GM18858 (cell line): ENCODE measurements at regions not wholly inside any gene's neighbourhood (a gene's known extent, or its start where the extent isn't known, plus 50 kb on each side); places are given as distances from the start of the nearest gene placed in this dataset.

Experiments
- ATAC-seq: cut with Tn5 transposase; IDR thresholded peaks from one replicate; pipeline ENCODE4 v1.9.1; 2021; ENCODE audit not compliant: unreplicated experiment

DNA sequence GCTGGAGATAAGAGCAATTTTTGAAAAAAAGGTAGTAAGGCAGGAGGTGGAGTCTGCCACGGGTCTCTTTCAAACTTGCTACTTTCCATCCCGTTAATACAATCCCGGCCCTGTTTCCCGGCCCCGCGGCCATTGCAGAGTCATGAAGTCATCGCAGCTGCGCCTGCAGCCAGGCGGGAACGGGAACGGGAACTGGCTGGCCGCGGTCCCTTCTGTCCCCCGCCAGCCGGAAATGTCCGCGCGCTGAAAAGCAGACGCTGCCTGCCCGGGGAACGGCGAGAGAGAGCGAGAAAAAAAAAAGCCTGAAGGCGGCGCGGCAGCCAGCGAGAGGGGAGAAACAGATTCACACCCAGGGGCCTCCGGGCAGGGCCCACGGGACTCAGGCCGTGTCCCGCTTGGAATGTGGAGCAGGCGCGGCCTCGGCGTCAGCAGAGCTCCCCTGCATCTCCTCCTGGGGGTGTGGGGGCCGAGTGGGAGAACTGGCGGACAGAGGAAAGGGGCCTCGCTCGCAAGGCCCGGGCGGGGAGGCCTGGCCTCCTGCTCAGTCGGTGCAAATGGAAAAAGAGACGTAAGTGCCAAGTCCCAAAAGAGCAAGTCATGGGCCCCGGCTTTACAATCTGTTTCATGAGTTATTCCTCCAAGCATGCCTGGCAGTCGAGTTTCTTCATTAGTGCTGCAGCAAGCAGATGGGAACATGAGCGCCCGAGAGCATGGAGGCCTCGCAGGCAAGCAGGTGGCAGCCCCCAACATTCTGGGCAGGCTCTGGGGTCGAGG is 201.2 kb upstream of the GAS1 start:
- ATAC-seq = no peak

DNA sequence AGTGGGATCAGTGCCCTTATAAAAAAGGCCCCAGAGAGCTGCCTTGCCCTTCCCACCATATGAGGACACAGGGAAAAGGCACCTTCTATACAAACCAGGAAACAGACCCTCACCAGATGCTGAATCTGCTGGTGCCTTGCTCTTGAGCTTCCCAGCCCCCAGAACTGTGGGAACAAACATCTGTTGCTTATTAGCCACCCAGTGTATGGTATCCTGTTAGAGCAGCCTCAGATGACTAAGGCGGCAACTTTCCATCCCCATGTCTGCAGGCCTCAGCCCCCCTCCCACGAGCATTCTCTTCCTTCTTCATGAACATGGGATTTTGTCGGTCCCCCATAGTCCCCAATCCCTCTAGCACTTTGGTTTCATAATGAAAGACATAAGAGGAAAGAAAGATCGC is 202.5 kb upstream of the GAS1 start:
- no peak for ATAC-seq

DNA sequence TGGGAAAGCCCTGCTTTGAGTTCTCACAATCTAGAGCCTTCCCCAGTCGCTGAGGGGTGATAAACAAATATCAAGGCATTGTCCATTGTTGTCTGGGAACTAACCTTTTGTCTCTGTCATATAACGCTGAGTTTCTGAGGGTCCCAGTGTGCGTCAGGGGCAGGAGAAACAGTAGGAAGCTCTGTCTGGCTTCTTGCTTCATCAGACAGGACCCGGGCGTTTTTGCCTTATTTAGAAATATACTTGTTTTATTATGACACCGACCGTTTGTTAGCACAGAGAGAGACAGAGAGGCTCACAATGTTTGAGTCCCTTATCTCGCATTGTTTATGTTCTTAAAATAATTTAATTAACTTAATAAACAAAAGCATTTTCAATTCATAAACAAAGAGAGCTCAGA is 204.9 kb upstream of the GAS1 start:
- no peak for ATAC-seq

DNA sequence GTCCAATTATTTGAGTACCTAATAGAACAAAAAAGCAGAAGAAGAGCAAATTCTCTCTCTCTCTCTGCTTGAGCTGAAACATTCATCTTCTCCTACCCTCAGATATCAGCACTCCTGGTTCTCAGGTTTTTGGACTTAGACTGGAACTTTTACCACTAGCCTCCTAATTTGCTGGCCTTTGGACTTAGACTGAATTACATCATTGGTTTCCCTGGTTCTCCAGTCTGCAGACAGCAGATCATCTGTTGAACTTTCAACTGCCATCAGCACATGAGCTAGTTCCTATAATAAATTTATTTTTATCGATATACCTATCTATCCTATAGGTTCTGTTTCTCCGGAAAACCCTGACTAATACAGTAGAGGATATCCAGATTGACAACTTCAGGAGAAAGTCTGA is 208.9 kb upstream of the GAS1 start:
- ATAC-seq = no peak

DNA sequence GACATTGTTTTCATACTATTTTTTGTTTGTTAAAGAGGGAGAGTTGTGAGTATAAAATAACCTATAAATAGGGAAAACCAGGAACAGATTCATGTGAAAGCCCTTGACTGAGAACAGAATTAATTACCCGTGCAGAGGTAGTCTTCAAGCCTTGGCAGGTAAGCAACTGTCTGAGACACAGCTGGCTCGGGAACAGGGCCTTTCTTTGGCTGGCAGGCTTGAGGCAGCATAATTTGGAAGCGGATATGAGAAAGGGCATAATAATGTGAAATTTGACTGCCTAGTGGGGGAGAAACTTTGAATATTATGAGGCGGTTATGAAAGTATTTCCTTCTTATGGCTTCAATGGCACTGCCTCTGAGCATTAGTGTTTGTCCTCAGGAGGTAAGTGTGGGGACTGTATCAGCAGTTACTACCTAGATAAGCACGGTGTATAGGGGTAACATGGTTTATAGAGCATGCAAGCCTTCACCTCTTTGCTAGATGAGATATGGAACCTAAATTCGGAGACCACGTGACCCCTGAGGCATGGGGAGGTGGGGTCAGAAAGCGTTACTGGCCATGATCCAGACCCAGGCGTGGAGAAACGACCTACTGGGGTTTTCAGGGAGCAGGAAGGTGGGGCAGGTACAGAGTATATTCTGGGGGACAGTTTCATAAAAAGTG is 210.2 kb upstream of the GAS1 start:
- no peak for ATAC-seq

DNA sequence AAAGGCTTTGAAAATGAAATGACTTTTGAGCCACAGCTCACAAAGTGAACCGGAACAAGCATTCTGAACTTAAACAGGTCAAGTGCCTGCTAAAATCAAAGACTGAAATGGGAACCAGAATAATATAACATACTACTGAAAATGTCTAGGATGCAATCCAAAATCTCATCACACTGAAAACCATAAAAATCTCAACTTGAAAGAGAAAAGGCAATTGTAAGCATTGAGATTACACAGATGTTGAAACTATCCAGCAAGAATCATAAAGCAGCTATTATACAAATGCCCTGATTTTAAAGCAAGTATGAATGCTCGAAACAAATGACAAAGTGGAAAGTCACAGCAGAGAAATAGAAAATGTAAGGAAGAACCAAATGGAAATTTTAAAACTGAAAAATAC is 211.5 kb upstream of the GAS1 start:
- ATAC-seq = no peak

DNA sequence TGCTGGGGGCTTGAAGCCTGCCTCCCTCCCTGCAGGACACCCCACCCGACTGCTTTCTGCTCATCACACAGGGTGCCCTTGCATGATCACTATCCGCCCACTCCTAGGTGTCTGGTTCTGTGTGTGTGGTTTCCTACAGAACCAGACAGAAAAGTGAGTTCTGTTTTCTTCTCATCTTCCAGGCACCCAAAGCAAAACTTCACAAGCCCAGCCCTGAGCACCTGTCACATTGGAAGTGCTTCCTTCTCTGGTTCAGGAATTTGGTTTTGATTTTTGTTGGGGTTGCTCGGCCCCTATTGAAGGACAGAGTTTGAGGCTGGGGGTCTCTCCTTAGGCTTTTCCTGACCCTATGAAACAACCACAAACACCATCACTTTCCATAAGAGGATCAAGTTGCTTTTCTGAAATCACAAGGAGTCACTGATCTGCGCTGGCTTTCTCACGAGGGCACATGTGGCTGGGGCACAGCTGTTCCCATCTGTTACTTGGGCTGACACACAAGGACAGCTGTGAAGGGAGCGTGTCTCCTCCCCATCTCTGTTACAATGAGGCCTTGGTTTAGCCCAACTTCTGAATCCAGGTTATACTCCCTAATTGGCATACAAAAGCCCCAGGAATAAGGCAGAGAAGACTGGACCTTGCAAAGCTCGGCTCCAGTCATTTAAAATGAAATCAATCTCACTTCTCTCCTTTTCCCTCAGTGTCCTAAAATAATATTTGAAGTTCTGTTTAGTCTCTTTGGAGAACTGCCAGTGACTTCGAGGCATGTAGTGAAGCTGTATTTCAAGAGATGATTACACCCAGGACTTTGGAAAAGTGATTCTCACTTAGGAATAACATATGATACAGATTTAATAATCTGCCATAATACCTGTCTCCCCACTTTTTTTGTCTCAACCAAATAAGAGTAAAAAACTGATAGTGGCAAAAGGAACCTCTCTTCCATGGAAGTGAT is 213.1 kb upstream of the GAS1 start:
- ATAC-seq = no peak

DNA sequence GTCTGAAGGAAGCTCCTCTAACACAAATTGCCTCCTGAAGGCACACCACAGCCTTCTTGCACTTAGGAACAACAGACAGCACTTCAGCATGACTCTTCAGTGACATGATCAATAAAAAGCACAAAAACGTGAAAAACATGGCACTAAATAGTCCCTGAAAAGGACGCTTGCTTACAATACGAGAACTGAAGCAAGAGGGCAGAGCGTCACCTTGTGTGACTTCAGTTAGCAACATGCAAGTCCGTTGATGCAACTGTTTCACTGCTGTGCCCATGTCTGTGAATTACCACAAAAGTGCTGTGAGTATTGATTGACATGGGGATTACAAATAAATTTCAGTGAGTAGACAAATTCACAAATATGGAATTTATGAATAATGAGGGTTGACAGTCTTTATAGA is 219.9 kb upstream of the GAS1 start:
- ATAC-seq = no peak

DNA sequence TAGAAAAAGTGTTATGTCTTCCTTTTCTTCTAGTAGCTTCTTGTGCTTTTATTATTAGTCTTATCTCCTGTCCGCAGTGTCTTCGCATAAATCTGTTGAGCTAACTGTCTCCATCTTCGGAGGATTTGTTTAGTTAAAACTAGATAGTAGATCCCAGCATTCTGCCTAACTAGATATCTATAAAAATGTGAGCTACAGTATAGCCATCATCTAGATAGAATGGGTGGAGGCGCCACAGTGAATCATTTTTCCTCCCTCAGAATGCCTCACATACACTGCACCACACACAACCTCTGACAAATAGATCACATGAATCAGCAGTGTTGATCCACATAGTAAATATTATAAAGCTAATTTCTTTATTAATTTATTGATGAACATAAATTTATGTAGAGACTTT is 220.3 kb upstream of the GAS1 start:
- ATAC-seq = no peak

DNA sequence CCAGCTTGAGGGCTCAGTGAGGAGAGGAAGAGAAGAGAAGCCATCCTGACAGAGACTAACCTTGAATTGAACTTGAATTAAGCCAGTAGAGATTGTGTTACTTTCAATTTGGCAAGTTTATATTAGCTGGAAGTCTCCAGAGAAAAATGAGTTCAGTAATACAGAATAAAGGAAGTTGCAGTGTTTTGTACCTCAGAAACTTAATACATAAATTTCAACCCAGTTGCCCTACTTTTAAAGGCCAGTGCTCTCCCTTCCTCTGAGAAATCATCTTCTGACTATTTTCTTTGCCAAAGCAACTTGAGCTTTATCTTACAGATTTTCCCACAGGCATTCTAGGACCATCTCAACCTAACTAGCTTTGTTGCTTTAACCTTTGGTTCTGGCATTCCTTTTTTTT is 231.0 kb upstream of the GAS1 start:
- ATAC-seq = no peak

DNA sequence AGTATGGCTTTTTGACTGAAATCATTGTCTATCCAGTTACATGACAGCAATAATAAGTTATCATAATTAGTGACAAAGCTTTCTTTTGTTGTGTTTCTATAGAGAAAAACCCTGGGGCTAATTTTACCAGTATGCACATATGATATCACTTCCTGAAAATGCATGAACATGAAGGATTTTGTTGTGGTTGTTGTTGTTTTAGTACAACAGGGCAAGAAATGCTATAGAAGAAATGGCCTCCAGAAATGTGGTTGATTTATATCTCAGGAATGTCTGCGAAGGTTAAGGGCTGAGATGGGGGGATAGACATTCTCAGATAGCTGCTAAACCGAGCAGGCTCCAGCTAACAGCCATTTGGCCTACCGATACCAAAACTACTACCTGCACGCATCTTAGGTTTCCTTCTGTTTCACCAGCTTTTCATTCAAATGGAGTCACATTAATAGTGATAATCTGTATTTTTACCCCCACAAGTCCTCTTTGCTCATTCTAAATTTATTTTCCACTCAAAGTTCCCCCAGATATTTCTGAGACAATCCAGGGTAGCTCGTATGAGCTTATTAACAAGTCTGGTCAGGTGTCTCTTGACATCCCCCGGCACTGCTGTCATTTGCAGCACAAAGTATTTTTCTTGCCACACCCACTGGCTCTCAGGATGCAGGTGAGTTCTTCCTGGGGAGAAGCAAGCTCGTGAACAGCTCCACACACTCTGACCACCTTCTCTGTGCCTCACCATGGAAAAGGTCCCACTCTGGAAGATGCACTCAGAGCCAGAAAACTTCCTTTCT is 232.4 kb upstream of the GAS1 start:
- ATAC-seq = no peak

DNA sequence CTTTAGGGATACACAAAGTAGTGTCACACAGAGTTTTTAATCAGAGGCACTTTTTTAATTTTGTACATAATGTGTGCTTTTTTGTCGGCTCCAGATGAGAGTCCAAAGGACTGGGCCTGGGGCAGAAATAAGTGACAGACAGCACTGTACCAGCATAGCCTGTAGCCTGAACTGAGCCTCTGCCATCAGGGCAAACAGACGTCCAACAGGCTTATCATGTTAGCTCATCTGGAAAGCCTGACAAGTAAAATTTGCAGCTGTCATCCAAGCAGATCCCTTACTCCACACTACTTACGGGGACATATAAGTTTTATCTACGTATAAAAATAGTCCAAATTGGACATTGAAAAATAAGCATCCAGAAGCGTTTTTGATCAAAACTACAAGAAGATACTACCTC is 233.1 kb upstream of the GAS1 start:
- ATAC-seq = no peak

DNA sequence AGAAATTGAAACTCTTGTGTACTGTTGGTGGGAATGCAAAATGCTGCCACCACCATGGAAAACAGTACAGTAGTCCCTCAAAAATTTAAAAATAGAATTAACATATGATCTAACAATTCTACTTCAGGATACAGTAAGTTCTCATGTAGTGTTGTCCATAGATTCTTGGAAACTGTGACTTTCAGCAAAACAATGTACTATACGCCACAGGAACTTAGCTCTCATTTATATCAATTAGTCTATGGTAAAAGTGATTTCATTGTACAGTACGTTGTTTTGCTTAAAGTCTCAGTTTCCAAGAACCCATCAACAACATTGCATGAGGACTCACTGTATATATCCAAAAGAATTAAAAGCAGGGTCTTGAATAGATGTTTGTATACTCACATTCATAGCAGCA is 233.5 kb upstream of the GAS1 start:
- ATAC-seq = no peak

DNA sequence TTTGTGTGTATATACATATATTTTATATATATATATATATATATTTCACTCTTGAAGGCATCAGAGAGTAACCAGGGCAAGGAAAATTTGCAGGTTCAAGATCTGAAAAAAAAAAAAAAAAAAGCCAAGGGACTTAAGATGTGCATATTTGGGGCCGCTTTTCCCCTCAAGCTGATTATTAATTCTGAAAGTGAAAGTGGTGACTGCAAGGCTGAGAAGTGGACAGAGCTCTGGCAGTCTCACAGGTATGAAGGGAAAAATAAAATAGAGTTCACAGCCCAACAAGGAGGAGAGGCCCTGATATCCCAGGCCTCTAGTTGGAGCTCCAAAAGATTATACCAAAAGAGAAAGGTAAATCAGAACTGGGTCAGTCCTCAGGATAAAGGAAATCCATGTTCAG is 234.4 kb upstream of the GAS1 start:
- ATAC-seq = no peak

DNA sequence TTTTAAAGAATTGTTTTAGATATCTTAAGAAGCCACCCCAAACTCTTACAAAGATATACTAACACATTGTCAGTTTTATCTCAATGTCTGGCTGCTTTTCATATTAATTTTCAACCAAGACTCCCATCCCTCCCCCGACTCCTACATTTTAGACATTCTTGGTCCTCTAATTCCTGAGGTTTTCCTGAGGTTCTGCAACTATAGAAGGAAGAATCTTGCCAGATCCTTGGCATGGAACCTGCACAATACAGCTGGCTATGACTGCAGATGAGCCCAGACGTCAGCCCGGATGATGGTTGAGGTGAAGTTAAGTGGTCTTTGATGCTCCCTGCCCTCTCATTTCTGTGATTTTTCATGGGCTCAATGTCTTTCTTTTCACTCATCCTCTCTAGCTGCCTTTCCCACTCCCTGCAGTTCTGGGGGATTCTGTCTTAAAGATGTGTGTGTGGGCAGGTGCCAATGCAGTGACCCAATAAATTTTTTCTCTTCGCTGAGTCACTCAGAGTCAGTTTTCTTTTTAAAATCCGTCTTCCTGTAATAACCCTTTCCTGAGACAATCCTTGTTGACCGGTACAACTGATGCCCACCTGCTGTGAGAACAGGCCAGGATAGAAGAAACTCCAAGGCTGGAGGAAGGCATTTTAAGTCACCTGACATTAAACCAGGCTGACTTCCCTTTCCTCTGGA is 237.8 kb upstream of the GAS1 start:
- no peak for ATAC-seq

DNA sequence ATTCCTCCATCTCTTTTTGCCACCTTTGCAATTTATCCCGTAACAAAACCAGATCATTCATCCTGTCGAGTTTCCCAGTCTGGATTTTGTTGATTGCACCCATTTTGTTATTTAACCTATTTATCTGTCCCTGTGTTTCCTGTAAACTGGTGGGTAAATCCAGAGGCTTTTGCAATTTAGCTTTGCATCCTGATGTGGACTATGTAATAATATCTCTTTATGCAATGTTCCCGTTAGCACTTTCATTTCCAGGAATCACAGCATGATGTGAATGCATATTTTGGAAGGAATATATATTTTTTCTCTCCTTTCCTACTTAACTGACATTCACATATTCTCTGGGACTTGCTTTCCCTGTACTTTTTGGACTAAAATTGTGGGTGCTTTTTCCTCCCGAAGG is 240.3 kb upstream of the GAS1 start:
- ATAC-seq = no peak

DNA sequence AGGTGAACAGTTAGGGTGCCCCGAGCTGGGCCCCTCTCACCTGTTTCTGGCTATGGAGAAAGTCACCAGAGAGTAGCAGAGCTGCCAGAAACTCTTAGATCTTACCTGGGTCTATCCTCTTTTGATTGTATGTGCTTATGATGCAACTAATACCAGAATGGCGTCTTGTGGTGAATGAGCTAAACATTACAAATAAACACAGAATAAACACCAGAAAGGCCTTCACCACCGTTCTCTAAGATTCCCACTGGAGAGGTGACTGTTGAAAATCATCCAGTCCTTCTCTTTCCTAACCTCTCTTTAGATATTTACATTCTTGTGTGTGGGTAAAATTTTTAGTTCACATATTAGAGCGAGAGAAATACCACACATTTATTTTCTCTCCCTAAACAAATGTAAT is 241.7 kb upstream of the GAS1 start:
- ATAC-seq = no peak

DNA sequence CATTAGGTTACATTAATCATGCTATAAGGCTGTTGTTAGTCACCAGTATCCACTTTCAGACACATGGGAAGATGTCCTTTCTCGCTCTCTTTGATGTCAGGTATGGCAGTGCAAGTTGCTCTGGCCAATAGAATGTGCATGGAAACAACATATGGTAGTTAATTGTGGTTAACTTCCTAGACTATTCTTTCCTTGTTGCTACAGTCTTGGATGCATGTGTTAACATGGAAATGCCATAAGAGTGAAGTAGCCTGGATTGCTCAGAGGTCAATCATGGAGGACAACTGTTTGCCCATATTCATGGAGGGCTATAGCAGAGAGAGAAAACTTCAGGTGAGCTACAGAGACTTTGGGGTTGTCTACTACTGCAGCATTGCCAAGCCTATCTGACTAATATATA is 245.8 kb upstream of the GAS1 start:
- ATAC-seq = no peak

DNA sequence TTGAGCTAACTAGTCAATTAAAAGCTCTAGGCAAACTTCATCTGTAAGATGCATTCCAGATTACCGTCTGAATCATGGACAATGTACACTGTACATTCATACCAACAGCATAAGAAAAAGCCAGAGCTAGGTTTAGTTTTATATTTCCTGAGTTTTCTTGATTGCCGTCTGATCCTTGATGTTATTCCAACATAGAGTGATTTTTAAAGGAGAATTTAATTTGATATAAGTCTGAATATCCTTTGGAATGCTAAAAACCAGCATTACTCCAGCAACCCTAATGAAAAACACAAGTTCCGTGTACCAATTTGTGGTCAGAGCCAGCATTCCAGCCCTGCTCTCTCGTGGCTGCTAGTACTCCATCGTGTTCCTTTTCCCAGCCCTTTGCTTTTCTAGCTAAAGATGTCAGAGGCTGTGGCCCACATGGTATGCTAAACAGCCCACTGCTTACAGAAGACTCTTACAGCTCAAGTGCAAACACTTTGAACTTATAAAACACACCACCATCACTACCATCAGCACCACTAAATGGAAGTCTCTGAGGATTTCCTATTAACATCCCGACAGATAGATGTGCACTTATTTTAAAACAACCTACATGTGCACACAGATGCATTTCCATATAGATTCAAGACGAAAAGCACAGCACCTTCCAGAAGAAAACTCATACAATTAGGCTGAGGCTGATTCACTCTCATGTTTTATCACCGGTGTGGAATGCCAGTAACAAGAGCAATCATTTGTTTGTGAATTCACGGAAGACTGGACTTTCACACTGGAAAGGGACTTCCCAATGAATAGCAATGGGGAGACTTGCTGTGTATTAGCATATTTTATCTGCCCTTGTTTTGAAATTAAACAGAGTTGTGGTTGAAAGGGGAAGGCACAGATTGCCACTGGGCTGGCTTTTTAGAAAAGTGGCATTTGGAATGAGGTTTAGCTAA is 246.9 kb upstream of the GAS1 start:
- no peak for ATAC-seq
